B cell (primary cell): ENCODE measurements at regions not wholly inside any gene's neighbourhood (a gene's known extent, or its start where the extent isn't known, plus 50 kb on each side); places are given as distances from the start of the nearest gene placed in this dataset.

ENCODE experiments used
- CTCF ChIP-seq: fragments of 200-600 bp; IDR thresholded peaks from one replicate; pipeline ENCODE4 v1.8.0; 2022; ENCODE audit warnings: antibody characterized with exemption, mild to moderate bottlenecking
- EZH2 ChIP-seq: IDR thresholded peaks from 2 replicates; pipeline ENCODE4 v1.6.1; 2012; ENCODE audit warnings: borderline replicate concordance, low read depth, mild to moderate bottlenecking, moderate library complexity, low read length; ENCODE audit not compliant: insufficient read depth, poor library complexity, severe bottlenecking

GRCh38 chr9:121587863-121588262, 63.6 kb upstream of the DAB2IP start:
- TF ChIP-seq EZH2: no peak
- TF ChIP-seq CTCF: no peak
